D721Med (cell line): ENCODE measurements at regions not wholly inside any gene's neighbourhood (a gene's known extent, or its start where the extent isn't known, plus 50 kb on each side); places are given as distances from the start of the nearest gene placed in this dataset.

Experiments
- DNase-seq: peaks from one replicate; pipeline ENCODE4 v3.0.0; 2011; ENCODE audit warnings: low spot score; ENCODE audit not compliant: insufficient read length
- FAIRE-seq: peaks from 2 replicates; lab custom pipeline; 2011; peaks lifted over from hg19 to GRCh38; lab: Jason Lieb, UNC
- TF ChIP-seq, protein P1 (sequence below): IDR thresholded peaks from 2 replicates; pipeline ENCODE4 v1.5.1; 2012; ENCODE audit warnings: mild to moderate bottlenecking, control low read depth; ENCODE audit not compliant: insufficient read depth; ENCODE audit errors: missing control alignments

- FAIRE-seq, result no peak
- TF ChIP-seq, protein P1, sequence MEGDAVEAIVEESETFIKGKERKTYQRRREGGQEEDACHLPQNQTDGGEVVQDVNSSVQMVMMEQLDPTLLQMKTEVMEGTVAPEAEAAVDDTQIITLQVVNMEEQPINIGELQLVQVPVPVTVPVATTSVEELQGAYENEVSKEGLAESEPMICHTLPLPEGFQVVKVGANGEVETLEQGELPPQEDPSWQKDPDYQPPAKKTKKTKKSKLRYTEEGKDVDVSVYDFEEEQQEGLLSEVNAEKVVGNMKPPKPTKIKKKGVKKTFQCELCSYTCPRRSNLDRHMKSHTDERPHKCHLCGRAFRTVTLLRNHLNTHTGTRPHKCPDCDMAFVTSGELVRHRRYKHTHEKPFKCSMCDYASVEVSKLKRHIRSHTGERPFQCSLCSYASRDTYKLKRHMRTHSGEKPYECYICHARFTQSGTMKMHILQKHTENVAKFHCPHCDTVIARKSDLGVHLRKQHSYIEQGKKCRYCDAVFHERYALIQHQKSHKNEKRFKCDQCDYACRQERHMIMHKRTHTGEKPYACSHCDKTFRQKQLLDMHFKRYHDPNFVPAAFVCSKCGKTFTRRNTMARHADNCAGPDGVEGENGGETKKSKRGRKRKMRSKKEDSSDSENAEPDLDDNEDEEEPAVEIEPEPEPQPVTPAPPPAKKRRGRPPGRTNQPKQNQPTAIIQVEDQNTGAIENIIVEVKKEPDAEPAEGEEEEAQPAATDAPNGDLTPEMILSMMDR, result no peak
- no peak for DNase-seq
Measured at GRCh38 chr2:145644820-145645302, 1124.9 kb upstream of the ZEB2 start.

DNA sequence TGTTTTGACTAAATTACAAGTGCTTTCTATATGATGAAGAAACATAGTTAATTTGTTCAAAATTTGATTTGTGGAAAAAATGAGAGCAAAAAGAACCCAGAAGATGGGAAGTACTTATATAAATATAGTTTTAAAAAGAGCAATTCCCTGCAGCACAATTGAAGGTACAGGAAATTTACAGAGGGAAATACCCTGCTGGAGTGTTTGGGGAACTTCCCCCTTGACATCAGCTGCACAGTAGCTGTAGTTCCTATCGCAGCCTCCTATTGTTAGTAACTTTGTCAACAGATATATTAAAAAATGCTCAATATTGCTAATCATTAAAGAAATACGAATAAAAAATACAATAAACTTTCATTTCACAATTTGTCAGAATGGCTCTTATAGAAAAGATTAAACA lies 1118.8 kb upstream of the ZEB2 start:
- no peak for DNase-seq
- TF ChIP-seq, protein P1, result no peak
- FAIRE-seq, result no peak

DNA sequence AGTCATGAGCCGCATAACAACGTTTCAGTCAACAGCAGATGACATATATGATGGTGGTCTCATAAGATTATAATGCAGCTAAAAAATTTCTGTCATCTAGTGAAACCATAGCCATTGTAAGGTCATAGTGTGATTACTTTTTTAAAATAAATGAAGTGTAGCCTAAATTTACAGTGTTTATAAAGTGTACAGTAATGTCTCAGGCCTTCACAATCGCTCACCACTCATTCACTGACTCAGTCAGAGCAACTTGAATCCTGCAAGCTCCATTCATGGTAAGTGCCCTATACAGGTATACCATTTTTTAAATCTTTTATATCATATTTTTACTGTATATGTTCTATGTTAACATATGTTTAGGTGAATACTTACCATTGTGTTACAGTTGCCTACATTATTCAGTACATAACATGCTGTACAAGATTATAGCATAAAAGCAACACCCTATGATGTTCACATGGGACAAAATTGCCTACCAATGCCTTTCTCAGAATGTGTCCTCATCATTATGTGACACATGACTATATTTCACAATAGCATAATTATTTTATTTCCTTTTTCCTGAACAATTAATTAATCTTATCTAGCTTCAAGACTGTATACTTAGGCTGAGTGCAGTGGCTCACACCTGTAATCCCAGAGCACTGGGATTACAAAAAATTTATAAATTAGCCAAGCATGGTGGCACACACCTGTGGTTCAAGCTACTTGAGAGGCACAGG lies 1115.9 kb upstream of the ZEB2 start:
- TF ChIP-seq, protein P1, result no peak
- FAIRE-seq (no peak), DNase-seq (no peak)

DNA sequence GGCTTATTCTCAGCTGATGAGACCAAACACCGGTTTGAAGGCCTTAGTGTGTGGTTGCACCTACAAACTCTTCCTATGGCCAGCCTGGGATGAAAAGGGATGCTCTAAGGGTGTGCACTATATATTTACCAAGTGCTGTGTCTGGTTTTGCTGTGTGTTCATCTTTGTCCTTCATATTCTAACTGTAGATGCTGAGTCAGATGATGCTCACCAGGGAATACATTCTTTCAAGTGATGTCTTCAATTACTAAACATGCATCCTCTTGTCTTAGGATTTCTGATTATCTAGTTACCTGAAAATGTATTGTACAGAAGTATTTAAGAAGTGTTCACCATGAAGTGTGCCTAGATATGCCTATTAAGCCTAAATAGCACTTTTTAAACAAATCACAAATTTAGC lies 1111.6 kb upstream of the ZEB2 start:
- FAIRE-seq (no peak), DNase-seq (no peak)
- TF ChIP-seq, protein P1, result no peak

GRCh38 chr2:145626301-145626700 lies 1106.4 kb upstream of the ZEB2 start:
- no peak for DNase-seq
- TF ChIP-seq, protein P1, result no peak
- no peak for FAIRE-seq

GRCh38 chr2:145625111-145625510 lies 1105.2 kb upstream of the ZEB2 start:
- FAIRE-seq (no peak), DNase-seq (no peak)
- TF ChIP-seq, protein P1, result no peak

GRCh38 chr2:145623136-145623535 lies 1103.2 kb upstream of the ZEB2 start:
- DNase-seq, result no peak
- no peak for FAIRE-seq
- TF ChIP-seq, protein P1, result no peak
